ENCODE measurements at regions not wholly inside any gene's neighbourhood (a gene's known extent, or its start where the extent isn't known, plus 50 kb on each side); places are given as distances from the start of the nearest gene placed in this dataset.

GRCh38 chr2:23199115-23199918 is 185.7 kb upstream of the KLHL29 start:
- TF ChIP-seq, protein P1, sequence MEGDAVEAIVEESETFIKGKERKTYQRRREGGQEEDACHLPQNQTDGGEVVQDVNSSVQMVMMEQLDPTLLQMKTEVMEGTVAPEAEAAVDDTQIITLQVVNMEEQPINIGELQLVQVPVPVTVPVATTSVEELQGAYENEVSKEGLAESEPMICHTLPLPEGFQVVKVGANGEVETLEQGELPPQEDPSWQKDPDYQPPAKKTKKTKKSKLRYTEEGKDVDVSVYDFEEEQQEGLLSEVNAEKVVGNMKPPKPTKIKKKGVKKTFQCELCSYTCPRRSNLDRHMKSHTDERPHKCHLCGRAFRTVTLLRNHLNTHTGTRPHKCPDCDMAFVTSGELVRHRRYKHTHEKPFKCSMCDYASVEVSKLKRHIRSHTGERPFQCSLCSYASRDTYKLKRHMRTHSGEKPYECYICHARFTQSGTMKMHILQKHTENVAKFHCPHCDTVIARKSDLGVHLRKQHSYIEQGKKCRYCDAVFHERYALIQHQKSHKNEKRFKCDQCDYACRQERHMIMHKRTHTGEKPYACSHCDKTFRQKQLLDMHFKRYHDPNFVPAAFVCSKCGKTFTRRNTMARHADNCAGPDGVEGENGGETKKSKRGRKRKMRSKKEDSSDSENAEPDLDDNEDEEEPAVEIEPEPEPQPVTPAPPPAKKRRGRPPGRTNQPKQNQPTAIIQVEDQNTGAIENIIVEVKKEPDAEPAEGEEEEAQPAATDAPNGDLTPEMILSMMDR (IDR thresholded peaks at IDR 0.05), result no peak
- no peak for TF ChIP-seq POLR2A (IDR thresholded peaks at IDR 0.05)
- TF ChIP-seq EP300 (IDR thresholded peaks at IDR 0.05), result no peak

Measured in ovary (tissue), 3 donors.